Osteocyte (in vitro differentiated cells): ENCODE measurements at regions not wholly inside any gene's neighbourhood (a gene's known extent, or its start where the extent isn't known, plus 50 kb on each side); places are given as distances from the start of the nearest gene placed in this dataset.

ENCODE experiments used
- DNase-seq: peaks from one replicate; pipeline ENCODE4 v3.0.0; 2021; ENCODE audit warnings: mixed read lengths; ENCODE audit not compliant: unreplicated experiment; ENCODE audit errors: extremely low spot score
- H3K27ac Mint-ChIP-seq: one replicate; pipeline ENCODE4 v1.8.0; 2021; ENCODE audit warnings: mild to moderate bottlenecking, mixed read lengths; ENCODE audit not compliant: unreplicated experiment
- H3K27me3 Mint-ChIP-seq: one replicate; pipeline ENCODE4 v1.8.0; 2021; ENCODE audit warnings: mixed read lengths; ENCODE audit not compliant: unreplicated experiment
- H3K36me3 Mint-ChIP-seq: one replicate; pipeline ENCODE4 v1.8.0; 2021; ENCODE audit warnings: mixed read lengths; ENCODE audit not compliant: unreplicated experiment
- H3K4me1 Mint-ChIP-seq: one replicate; pipeline ENCODE4 v1.8.0; 2021; ENCODE audit warnings: mixed read lengths; ENCODE audit not compliant: unreplicated experiment
- H3K4me3 Mint-ChIP-seq: one replicate; pipeline ENCODE4 v1.8.0; 2021; ENCODE audit warnings: mild to moderate bottlenecking, moderate library complexity, mixed read lengths; ENCODE audit not compliant: unreplicated experiment
- H3K9me3 Mint-ChIP-seq: one replicate; pipeline ENCODE4 v1.8.0; 2021; ENCODE audit warnings: mixed read lengths; ENCODE audit not compliant: unreplicated experiment
- CTCF ChIP-seq: fragments of 200-600 bp; sonication (generic); IDR thresholded peaks from 2 replicates; pipeline ENCODE4 v1.5.0; 2021; ENCODE audit warnings: antibody characterized with exemption, mild to moderate bottlenecking, moderate library complexity

GRCh38 chr14:98698341-98698740, 573.7 kb downstream of the BCL11B start:
- Mint-ChIP-seq H3K4me3 (no peak overlapping the region), H3K9me3 (peaks cover 23% of the 10 kb centered on the region), H3K36me3 (no peaks in the 10 kb centered on the region), H3K27ac (no peak overlapping the region), H3K4me1 (no peaks in the 10 kb centered on the region), H3K27me3 (no peaks in the 10 kb centered on the region)
- no peak for DNase-seq
- TF ChIP-seq CTCF, result no peak

GRCh38 chr14:98700748-98701147, 571.2 kb downstream of the BCL11B start:
- no peaks in the 10 kb centered on the region for H3K27me3 Mint-ChIP-seq
- no peak overlapping the region for H3K4me3 Mint-ChIP-seq
- H3K4me1 Mint-ChIP-seq, result no peaks in the 10 kb centered on the region
- DNase-seq, result no peak
- H3K9me3 Mint-ChIP-seq, result peaks cover 19% of the 10 kb centered on the region
- TF ChIP-seq CTCF, result no peak
- no peaks in the 10 kb centered on the region for H3K36me3 Mint-ChIP-seq
- no peak overlapping the region for H3K27ac Mint-ChIP-seq

DNA sequence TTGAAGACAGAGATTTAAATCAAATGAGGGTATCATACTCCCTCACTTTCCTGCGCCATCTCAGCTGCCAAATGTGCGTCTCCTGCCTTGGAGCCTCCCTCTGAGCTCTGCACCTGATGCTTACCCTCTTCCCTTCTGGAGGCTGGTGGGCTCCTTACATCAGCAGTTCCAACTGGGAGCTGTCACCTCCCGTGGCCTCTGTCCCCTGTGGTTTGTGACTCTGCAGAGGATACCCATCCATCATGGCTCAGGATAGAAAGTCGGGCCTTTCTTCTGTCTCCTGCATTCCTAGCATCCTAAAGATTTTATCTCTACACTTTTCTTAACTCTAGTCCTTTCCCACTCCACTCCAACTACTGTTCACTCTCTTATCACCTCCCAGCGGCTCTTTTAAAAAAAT, 570.6 kb downstream of the BCL11B start:
- H3K4me3 Mint-ChIP-seq, result no peak overlapping the region
- H3K27me3 Mint-ChIP-seq, result no peaks in the 10 kb centered on the region
- peaks cover 19% of the 10 kb centered on the region for H3K9me3 Mint-ChIP-seq
- DNase-seq, result no peak
- H3K36me3 Mint-ChIP-seq, result no peaks in the 10 kb centered on the region
- no peaks in the 10 kb centered on the region for H3K4me1 Mint-ChIP-seq
- TF ChIP-seq CTCF, result no peak
- H3K27ac Mint-ChIP-seq, result no peak overlapping the region

DNA sequence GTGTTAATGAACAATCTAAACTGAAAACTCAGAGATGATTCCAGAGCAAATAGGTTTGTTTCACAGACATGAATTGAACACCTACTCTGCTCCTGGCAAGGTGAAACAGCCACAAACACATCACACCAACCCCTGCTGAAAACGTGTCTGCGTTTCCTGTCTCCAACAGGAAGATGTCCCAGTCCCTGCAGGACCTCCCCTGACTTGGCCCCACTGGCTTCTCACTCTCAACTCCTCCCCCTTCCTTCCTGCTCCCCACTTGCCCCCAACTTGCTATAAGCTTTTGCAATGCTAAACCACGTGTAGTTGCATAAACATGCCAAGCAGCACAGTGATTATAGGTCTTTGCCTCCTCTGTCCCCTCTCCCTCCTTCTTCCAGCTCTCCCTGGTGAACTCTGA, 567.6 kb downstream of the BCL11B start:
- no peak overlapping the region for H3K4me3 Mint-ChIP-seq
- H3K27ac Mint-ChIP-seq, result no peak overlapping the region
- no peak for TF ChIP-seq CTCF
- H3K9me3 Mint-ChIP-seq, result peaks cover 12% of the 10 kb centered on the region
- H3K36me3 Mint-ChIP-seq, result no peaks in the 10 kb centered on the region
- peaks cover 3% of the 10 kb centered on the region for H3K27me3 Mint-ChIP-seq
- no peak for DNase-seq
- no peaks in the 10 kb centered on the region for H3K4me1 Mint-ChIP-seq

DNA sequence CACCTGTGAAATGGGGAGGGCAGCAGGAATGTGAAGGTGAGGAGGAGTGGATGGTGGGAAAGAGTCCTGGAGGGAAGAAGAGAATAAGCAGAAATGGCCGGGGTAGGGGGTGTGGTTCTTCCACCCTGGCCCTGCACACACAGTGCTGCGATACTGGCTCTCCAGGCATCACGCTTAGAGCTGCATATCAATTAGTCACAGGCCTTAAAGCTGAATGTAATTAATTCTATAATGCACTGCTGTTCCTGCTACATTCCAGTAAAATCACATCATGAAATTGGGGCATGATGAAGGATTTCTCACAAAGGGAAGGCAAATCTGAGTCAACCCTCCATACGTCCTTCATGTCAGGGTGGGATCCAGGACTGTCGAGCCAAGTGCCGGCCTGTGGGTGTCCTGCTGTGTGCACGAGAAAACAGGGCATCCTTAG, 566.1 kb downstream of the BCL11B start:
- no peaks in the 10 kb centered on the region for H3K36me3 Mint-ChIP-seq
- TF ChIP-seq CTCF, result no peak
- H3K27me3 Mint-ChIP-seq, result peaks cover 3% of the 10 kb centered on the region

More for the DNA sequence above, 566.1 kb downstream of the BCL11B start:
- Mint-ChIP-seq H3K9me3 (peaks cover 12% of the 10 kb centered on the region), H3K4me1 (no peaks in the 10 kb centered on the region), H3K4me3 (no peak overlapping the region), H3K27ac (no peak overlapping the region)
- DNase-seq, result no peak
